Fibroblast of pulmonary artery (primary cell): ENCODE measurements at regions not wholly inside any gene's neighbourhood (a gene's known extent, or its start where the extent isn't known, plus 50 kb on each side); places are given as distances from the start of the nearest gene placed in this dataset.
A peak's percentile ranks its signal among the peaks of the same experiment; 100 is the strongest.
"Not testable (repeated sequence)": the region's sequence is repeated elsewhere in the genome, so short reads cannot be mapped to it uniquely, and the experiment has no call there.

Experiments used
- DNase-seq: peaks from one replicate; pipeline ENCODE4 v3.0.0-alpha.2; 2010; ENCODE audit warnings: low read depth
- H3K4me3 ChIP-seq: replicated peaks from 2 replicates; pipeline ENCODE4 v1.5.1; 2011; ENCODE audit warnings: low read depth, mild to moderate bottlenecking, control low read depth, low read length, moderate library complexity
- TF ChIP-seq, protein P1 (sequence below): IDR thresholded peaks from 2 replicates; pipeline ENCODE4 v1.5.1; 2011; ENCODE audit warnings: mild to moderate bottlenecking, control low read depth, low read length, inconsistent platforms; ENCODE audit errors: missing control alignments

DNA sequence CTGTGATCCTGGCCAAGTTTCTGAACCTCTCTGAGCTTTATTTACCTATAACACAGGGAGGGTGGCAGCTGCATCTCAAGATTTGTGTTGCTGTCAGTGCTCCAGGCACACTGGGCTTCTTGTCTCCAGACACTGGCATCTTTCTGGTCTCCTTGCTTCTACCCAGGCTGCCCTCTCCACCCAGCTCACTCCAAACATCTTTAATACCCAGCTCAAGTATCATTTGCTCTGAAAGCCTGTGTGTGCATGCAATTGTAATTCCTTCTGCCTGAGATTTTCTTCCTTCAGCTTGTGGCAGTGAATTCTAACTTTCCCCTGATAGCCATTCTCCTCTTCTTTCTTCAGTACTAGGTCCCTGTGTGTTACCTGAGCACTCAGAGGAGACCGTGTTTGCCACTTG lies 50.7 kb upstream of the USP7 start:
- TF ChIP-seq, protein P1, sequence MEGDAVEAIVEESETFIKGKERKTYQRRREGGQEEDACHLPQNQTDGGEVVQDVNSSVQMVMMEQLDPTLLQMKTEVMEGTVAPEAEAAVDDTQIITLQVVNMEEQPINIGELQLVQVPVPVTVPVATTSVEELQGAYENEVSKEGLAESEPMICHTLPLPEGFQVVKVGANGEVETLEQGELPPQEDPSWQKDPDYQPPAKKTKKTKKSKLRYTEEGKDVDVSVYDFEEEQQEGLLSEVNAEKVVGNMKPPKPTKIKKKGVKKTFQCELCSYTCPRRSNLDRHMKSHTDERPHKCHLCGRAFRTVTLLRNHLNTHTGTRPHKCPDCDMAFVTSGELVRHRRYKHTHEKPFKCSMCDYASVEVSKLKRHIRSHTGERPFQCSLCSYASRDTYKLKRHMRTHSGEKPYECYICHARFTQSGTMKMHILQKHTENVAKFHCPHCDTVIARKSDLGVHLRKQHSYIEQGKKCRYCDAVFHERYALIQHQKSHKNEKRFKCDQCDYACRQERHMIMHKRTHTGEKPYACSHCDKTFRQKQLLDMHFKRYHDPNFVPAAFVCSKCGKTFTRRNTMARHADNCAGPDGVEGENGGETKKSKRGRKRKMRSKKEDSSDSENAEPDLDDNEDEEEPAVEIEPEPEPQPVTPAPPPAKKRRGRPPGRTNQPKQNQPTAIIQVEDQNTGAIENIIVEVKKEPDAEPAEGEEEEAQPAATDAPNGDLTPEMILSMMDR: no peak
- no peak overlapping the region for H3K4me3 ChIP-seq
- no peak for DNase-seq

DNA sequence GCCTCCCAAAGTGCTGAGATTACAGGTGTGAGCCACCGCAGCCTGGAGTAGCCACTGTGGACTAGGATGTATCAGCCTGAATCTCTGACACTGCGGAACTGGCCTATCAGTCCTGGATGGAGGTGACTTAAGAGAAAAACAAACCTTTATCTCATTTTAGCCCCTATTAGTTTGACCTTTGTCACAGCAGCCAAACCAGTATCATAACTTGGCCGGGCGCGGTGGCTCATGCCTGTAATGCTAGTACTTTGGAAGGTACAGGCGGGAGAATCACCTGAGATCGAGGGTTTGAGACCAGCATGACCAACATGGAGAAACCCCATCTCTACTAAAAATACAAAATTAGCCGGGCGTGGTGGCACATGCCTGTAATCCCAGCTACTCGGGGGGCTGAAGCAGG lies 51.8 kb upstream of the USP7 start:
- DNase-seq: no peak
- H3K4me3 ChIP-seq: no peak overlapping the region
- TF ChIP-seq, protein P1: no peak

DNA sequence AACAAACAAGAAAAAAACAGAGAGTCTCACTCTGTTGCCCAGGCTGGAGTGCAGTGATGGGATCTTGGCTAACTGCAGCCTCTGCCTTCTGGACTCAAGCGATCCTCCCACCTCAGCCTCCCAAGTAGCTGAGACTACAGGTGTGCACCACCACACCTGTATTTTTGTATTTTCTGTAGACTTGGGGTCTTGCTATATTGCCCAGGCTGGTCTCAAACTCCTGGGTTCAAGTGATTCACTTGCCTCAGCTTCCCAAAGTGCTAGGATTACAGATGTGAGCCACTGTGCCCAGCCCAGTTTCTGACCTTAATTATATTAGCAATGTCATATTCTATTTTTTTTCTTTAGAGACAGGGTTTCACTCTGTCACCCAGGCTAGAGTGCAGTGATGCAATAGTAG lies 52.3 kb upstream of the USP7 start:
- H3K4me3 ChIP-seq, DNase-seq: not testable (repeated sequence)

DNA sequence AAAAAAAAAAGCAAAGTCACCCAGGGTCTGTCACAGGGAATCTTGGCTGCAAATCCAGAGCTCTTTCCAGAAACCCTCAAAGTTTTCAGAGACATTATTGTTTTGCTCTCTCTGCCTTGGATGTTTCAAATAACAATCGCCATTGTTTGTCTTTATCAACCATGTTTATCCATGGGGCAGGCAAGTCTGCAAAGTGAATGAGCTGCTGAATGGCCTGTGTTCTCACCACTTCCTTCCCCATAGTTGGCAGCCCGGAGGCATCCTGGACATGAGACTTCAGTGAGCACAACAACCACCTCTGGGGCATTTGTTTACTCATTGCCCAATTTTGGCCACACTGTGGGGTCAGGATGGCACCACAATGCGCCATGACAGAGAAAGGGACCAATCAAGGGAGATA lies 53.1 kb upstream of the USP7 start:
- peak; percentile 13 for DNase-seq
- no peak overlapping the region for H3K4me3 ChIP-seq
- TF ChIP-seq, protein P1: no peak

DNA sequence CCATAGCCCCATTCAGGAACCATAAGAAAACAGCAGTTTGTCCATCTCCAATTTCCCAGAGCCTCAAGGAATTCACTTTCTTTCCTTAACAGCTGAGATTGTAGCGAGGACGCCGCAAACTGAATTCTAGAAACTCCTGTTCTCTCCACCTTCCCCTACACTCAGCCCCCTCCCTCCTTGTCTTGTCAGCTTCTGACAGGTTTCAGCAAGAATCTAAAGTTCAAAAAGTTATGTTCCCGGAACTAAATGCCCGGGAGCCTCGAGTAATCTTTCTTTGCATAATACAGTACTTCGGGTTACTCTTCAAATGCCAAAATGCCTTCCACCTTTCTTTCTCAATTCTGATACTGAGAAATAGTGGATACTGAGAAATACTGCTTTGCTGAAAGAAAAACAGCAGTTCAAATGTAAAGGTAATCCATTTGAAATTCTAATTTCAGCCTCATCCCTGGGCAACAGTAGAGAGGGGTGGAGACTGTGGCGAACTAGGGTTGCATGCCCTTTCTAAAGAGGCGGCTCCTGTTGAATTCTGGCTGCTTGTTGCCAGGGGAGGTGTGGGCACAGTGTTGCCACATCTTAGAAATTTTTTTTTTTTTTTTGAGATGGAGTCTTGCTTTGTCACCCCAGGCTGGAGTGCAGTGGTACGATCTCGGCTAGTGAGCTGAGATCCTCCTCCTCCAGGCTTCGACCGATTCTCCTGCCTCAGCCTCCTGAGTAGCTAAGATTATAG lies 63.5 kb upstream of the USP7 start:
- TF ChIP-seq, protein P1: no peak
- DNase-seq: no peak
- H3K4me3 ChIP-seq: no peak overlapping the region

DNA sequence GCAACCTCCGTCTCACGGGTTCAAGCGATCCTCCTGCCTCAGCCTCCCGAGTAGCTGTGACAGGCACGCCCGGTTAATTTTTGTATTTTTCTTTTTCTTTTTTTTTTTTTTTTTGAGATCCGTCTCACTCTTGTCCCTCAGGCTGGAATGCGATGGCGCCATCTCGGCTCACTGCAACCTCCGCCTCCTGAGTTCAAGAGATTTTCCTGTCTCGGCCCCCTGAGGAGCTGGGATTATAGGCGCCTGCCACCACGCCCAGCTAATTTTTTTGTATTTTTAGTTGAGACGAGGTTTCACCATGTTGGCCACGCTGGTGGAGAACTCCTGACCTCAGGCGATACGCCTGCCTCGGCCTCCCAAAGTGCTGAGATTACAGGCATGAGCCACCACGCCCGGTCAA lies 63.0 kb upstream of the HAPSTR1 start:
- not testable (repeated sequence) for DNase-seq, H3K4me3 ChIP-seq

DNA sequence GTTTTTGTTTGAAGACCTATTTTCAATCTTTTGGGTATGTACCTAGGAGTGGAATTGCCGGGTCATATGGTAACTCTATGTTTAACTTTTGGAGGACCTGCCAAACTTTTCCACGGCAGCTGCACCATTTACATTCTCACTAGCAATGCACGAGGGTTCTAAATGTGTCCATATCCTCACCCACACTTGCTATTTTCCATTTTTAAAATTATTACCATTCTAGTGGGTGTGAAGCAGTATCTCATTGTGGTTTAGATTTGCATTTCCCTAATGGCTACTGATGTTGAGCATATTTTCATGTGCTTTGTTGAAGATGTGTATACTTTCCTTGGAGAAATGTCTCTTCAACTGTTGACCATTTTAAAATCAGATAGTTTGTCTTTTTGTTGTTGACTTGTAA lies 60.3 kb upstream of the HAPSTR1 start:
- H3K4me3 ChIP-seq: no peak overlapping the region
- DNase-seq: no peak
- TF ChIP-seq, protein P1: no peak

DNA sequence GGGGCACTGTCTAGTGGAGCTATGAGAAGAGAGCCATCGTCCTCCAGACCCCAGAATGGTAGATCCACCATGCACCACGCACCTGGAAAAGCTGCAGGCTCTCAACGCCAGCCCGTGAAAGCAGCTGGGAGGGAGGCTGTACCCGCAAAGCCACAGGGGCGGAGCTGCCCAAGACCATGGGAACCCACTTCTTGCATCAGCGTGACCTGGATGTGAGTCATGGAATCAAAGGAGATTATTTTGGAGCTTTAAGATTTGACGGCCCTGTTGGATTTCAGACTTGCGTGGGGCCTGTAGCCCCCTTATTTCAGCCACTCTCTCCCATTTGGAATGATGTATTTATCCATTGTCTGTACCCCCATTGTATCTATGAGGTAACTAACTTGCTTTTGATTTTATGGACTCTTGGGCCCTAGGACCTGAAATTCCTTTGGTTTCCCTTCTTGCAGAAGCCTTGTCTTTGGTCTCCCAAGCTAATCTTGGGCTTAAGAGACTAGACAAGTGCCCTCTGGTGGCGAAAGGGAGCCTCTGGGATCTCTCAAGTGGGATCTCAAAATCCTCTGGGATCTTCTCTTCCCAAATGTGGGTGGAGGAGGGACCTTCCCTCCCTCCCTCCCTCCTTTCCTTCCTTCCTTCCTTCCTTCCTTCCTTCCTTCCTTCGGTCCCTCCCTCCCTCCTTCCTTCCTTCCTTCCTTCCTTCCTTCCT lies 58.2 kb upstream of the HAPSTR1 start:
- TF ChIP-seq, protein P1: peak; percentile 71
- DNase-seq: peak; percentile 78
- no peak overlapping the region for H3K4me3 ChIP-seq
